Ammon's horn (tissue), 1 donor: ENCODE measurements at regions not wholly inside any gene's neighbourhood (a gene's known extent, or its start where the extent isn't known, plus 50 kb on each side); places are given as distances from the start of the nearest gene placed in this dataset.

Experiments
- DNase-seq: peaks from one replicate; pipeline ENCODE4 v3.0.0-alpha.2; 2016; ENCODE audit warnings: low spot score

DNA sequence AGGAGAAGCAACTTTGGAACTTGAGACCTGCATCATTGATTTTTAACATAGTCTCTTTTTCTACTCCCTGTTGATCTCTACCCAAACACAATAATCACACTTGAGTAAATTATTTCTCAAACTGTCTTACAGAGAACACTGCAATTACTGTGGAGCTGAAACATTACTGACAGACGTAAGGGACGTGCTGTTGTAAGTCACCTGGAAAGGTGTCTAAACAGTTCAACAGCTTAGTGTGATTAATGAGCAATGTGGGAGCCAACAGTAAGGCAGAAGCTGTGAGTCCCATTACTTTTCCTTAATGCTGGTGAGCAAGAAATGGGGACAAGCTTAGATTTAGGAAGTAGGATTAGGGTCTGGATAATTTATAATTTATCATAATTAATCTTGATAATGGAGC, 265.7 kb downstream of the DLEU7 start:
- no peak for DNase-seq

DNA sequence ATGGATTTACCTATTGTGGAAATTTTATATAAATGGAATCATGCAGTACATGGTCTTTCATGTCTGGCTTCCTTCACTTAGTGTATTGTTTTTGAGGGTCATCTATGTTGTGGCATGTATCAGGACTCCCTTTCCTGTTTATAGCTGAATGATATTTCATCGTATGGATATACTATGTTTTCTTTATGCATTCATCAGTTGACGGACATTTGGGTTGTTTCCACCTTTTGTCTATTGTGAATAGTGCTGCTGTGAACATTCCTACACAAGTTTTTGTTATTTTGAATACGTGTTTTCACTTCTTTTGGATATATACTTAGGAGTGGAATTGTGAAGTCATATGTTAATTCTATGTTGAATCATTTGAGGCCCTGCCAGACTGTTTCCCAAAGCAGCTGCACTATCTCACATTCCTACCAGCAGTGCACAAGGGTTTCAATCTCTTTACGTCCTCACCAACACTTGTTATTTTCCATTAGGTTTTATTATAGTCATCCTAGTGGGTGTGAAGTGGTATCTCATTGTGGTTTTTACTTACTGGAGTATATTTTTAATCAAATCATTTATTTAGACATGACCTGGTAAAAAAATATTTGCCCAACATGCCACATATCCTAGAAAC, 262.7 kb downstream of the DLEU7 start:
- DNase-seq = no peak

DNA sequence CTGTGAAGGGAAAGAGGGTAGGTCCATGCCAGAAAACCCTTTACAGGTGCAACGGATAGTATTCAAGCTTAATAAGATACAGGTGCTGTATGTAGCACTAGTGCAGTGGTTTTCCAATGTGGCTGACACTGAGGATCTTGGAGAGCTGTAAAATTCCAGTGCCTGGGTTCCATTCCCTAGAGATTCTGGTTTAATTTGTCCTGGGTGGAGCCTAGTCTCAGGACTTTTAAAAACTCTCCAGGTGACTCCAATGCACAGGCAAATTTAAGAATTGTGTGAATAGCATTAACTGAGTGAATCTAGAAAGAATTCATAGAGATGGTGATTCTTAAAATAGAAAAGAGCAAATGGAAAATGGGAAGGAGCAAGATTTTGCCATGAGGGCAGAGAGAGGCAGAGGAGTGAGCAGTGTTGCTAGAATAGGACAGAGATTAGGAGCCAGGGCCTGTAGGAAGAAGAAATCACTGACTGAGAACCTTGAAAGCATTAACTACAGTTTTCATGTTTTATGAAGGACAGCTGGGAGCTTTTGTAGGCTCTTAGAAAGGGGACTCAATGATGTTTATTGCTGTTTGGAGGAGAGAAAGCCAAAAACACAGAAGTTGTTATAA, 261.8 kb downstream of the DLEU7 start:
- DNase-seq = no peak

DNA sequence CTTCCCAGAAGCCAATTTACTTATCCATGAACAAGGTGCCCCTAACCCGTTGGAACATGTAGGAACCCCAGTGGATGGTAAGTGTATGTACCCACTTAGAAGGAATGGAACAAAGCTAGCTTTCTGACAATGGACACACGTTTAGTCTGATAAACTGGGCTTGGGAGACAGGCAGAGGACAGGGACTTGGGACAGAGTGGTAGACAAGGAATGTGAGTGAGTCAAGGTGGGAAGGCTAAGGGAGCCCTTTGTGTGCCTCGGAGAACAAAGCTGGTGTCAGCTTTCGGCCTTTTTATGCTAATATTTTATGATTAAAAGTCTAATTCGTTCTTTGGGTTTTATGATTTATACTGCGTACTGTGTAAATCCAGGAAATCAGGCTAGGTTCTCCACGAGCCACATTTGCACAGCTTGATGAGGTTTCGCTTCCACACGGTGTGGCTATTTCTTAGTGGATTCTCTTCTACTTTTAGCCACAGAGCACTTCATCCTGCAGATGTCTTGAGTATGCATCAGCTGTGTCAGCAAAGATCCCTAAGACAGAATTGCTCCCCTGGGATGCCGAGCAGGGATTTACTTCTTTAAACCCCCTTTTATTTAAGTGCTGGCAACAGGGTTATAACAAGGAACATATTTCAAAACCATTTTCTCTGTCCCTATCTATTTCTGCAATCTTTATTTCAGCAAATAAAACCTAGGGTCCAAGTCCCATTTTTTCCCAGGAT, 258.5 kb downstream of the DLEU7 start:
- DNase-seq = no peak

DNA sequence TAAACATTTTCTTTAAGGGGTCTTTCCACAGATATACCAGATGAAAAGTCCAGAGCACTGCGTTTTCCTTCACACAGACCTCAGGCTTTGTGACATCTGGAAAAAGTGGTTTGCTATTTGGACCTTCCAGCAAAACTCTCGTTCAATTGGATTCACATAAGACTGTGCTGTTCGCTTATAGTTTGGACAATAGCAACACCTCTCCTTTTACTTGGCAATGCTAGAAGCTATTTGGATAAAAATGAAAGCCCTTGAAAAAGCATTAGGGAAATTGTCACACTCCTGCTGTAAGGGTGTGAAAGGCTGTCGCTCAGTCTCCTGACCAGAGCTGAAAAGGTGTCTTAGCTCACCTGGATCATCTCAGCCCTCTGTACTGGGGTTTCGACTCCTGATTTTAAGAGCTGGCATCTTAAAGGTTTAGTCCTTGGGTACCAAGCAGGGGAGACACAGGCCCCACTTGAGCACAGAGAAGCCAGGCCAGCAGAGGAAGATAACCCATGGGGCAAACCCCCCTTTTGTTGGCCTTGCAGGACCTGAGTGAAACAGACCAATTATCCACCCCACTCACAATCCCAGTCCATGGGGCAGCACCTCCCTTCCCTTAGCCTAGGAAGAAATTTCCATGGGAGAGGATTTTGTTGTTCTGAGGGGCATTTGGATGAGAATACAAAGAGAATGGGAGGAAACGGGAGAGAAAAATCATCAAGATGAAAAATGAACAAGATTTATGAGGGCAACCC, 257.6 kb downstream of the DLEU7 start:
- no peak for DNase-seq

DNA sequence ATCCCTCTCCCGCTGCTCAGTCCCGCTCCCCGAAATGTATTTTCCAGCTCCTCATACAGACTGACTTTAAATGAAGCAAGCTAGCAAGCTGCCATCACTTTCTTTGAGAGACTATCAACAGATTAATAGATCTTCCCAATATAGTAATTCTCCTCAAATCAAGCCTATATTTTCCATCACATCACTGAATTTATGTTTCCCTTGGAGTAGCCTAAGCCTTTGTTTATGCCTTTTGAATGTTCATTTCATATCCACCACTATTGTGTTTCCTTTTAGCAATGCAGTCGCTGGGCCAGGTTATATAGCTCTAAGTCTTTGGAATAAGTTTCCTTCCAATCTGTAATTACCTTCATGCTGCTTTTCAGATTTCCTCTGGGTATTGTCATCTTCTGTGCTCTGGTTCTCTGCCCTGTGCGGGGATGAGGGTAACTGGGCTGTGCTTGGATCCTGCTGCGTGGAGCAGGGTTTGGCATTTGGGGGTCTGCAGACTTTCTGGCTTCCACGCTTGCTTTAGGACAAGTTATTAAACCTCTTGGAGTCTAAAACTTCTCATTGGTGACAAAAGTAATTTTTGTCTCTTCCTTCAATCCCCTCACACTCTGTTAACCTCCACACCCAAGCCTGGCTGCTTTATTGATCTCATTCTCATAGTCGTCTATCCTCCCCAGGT, 256.9 kb downstream of the DLEU7 start:
- DNase-seq = no peak

DNA sequence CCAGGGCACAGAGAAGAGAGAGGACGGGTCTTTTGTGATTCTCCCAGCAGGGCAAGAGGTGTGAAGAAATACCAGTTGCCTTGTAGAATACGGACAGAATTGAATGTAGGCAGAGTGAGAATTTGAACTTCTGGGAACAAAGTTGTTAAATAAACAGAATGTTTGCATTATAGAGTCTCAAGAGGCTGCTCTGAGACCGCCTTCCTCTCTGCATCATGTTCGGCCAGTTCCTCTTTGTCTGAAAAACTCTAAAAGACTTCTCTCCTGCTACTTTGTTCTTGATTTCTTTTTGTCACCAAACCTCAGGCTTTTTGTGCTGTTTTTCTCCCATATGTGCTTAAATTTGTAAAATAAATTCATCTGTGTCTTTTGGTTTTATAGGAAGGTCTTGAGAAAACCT, 256.4 kb downstream of the DLEU7 start:
- DNase-seq = peak; percentile 13

DNA sequence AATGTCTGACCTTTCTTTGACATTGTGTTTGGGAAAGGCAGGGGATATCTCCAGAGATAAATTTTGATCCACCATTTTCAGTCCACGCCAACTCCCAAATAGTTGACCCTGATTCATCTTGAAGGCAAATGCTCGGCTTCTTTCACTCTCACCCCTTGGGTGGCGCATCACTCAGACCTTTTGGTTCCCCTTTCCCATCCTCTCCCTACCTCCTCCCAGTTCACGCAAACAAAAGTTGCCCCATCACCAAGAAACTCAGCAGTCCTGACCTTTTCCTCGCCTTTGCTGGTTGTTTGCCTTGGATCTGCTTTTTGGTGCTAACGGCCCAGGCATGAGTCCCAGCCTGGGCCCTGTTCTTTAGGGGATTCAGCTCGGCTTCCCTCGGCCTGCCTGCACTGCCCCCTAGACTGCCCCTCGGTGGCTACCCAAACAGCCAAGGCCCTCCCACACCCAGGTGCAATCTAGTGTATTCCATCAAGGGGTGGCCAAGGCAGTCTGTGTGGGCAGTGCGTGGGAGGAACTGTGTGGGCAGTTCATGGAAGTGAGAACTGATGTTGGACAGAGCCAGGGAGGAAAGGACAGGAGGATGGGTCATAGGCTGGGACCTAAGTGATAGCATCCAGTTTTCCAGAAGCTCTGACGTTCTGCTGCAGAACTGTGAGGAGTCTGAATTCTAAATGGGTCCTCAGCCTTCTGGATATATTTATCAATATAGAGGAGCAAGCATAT, 255.7 kb downstream of the DLEU7 start:
- no peak for DNase-seq

DNA sequence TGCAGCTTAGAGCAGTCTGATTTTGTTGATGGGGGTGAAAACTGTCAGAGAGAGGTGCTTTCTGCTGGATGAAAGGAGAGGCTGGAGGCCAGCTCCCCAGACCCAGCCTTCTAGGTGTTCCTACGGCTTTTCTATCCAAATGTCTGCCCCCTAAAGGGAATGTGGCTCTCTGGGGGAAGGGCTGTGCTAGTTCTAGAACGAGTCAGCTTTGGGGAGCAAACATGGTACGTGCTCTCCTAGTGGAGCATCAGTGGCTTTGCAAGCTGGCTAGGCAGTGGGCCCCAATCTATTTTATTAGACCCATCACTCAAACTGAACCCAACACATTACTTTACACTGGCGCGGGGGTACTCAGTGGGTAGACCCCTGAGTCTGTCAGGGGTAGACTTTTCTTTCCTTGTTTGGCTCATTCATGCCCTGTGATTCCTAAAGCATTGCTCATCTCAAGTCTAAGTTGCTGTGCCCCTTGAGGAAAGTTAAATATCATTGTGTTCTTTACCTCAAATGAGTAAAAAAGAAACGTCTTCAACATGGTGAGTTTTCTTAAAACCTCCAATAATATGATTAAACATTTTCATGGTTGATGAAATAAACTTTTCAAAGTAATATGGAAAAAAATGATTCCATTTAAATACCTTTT, 254.9 kb downstream of the DLEU7 start:
- DNase-seq = no peak

DNA sequence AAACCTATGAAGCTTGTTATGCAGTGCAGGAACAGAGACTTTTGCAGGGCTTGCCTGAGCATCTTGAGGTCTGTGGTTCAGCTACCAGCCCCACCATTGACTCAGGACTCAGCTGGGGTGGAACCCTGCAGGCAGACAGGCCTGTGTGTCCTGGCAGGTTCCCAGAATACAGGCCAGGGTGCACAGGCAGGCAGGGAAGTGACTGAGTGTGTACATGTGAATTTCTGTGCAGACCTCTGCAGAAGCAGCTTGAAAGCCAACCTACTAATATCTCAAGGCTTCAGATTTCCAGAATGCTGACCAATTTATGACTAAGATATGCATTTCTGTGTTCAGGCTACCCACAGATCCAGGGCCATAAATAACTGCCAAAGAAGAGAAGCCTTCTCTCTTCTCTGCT, 254.4 kb downstream of the DLEU7 start:
- no peak for DNase-seq

DNA sequence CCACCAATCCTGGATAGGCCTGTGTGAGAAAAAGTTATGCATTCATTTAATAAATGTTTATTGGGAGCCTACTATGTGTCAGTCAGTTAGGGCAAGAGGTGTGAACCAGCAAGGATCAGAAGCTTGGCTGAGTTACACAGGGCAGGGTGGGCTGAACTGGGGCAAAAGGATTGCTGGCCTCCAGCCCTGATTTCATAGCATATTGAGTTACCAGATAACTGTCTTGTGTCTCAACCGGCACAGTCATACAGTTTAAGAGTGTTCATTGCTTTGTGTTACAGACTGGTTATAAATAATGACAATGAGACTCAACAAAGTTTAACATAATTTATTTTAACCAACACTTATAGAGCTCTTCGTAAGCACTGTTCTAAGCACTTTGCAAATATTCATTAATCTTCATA, 253.8 kb downstream of the DLEU7 start:
- DNase-seq = no peak

DNA sequence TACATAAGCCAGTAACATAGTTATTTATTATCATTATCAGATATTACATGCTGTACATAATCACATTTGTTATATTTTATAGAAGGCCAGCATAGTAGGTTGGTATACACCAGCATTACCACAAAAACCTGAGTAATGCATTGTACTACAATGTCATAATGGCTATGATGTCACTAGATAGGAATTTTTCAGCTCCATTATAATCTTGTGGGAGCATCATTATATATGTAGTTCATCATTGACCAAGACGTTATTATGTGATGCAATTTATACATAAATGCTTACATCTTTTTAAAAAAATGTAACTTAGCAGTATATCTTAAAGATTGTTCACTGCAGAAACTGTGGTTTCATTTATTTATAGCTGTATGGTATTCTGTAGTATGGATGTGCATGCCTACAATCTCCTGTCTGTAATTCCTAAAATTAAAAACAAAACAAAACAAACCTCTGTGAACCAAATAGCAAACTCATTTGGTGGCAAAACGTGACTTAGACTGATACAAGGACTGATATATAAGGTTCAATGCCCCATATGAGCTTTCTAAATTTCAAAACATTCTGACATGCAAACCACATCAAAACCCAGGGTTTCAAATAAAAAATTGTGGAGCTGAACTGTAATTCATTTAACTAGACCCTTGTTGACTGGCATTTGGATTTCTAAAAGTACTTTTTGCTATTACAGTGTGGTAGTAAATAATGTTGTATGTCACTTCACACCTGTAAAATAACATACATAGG, 250.9 kb downstream of the DLEU7 start:
- no peak for DNase-seq

DNA sequence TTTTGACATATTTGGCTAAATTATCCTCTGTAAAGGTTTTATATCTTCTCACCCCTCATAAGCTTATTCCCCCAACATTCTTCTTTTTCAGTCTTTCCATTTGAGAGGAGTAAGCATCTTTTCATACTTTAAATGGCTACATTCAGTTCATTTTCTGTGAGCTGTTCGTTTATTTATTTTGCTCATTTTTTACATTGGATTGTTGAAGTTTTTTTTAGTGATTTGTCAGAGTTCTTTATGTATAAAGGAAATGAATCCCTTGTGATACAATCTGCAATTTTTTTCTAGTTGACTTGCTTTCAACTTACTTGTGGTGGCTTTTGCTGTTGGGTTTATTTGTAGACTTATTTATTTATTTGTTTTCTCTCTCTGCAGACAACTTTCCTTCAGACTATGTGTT, 250.3 kb downstream of the DLEU7 start:
- DNase-seq = no peak

DNA sequence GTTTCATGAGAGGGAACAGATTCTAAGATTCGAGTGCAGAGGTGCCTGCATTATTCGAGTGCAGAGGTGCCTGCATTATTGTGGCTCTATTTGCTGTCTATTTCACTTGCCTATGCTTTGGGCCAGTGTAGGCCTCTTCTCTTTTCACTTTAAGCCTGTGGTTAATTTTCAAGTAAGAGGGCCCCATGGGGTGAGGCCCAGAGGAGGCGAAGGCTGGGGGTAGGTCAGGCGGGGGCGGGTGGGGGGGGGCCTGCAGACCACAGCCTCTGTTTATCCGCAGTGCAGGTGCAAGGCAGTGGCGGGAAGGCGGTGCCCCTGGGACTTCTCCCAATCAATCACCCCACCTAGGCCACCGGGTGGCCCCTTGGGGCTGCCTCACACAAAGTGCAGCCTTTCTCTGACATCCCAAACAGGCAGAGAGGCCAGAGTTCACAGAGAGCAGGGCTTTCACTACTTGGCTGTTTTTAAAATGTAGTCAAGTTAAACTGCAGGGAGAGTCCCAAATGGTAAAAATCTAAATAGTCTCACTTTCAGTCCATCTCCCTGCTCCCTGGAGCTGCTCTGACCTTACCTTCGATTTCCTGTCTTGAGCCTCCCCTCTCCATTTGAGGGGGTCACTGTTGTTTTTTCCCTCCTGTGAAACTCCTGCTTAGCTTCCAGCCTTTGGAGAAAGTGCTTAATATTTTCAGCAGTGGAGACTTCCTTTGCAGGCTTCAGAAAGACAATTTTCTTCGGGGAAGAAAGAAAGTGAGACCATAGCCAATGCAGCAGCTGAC, 249.0 kb downstream of the DLEU7 start:
- no peak for DNase-seq

DNA sequence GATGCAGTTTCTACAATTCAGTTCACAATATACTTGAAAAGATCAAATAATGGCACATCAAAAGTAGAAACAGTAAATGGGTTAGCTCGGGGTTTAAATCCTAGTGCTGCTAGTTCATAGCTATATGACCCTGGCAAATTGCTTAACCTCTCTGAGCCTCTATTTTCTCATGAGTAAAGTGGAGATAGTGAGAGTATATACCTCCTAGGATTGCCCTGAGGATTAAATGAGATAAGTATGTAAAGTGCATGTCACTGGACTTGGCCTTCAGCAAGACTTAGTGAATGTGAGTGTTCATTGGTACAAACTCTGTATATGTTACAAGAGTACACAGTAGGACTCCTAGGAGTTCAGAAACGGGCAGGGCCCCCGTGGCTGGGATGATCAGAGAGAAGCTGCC, 248.3 kb downstream of the DLEU7 start:
- DNase-seq = no peak

DNA sequence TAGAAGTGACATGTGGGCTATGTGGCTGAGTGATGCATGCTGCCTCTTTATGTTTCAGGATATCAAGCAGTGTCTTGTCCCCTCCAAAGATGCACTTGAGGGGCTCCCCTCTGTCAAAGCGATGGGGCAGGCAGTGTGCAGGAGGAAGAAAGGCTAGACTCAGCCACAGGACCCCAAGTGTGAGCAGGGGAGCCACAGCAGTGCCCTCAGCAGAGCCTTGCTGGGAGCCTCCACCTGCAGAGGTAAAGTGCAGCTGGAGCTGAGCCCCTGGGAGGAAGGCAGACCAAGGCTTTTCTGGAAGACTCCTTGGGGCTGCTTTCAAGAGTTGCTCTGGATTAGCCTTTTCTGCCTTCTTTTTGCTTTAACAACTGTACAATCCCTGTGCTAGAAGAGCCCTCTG, 247.3 kb downstream of the DLEU7 start:
- DNase-seq = no peak

DNA sequence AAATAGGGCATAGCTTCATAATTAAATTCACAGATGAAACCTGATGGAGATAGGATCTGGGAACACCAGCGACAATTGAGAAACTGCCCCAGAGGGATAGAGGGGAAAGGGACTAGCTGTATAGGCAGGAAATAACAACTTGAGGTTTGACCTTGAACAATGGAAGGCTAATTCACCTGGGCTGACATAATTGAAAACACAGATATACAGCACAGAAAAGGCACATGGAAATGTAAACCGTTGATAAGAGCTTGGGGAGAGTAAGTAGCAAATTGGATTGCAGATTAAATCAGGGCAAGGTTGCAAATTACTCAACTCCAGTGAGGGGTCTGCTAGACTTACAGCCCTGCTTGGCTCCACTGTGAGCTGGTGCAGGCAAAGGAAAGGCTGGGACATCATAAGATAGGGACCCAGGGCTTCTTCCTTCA, 246.7 kb downstream of the DLEU7 start:
- no peak for DNase-seq

DNA sequence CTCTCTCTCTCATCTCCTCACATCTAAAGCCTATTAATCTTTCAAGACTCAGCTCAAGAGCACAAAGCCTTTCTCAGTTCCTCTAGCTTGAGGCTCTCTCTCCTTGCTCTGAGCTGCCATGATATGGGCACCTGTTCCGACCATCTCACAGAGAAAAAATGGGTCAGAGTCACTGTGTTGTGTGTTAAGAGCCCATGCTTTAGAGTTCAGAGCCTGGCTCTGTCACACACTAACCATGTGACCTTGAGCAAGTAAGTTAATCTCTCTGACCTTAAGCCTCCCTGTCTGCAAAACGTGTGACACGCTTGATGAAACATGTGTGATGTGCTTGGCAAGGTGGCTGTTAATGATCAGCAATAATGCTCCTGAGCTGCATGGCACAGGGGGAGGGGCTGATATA, 245.2 kb downstream of the DLEU7 start:
- no peak for DNase-seq

DNA sequence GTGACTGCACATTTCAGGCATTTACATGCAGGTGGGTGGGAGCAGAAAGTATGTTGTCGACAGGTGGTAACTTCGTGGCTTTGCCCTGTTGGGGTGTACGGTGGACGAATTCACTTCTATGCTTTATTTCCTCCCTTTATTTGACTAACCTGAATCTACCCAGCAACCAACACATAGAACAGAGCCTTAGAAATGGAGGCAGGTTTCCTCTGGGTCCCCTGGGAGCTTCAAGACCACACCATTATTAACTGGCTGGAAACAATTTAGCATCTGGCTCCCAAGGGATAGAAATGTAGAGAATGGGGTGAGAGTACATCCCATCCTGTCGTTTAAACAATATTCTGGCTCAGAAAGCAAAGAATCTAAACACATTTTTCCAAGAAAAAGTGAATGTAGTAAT, 244.4 kb downstream of the DLEU7 start:
- DNase-seq = no peak

DNA sequence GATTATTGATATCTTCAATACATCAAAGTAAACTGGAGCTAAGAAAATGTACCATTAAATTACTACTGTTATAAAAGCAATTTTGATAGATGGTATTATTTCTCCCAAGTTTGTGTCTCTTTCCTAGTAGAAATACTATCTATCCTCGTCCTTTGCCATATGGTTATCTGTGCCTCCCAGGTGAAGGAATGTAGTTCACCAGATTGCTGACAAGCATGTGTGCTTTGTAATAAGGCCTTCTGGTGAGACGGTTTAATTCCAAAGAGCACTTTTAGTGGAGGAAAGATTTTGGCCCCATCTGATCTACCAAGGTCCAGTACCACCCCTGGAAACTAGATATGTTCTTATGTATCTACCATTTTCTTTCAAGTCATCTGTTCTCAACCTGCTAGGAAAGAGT, 243.6 kb downstream of the DLEU7 start:
- no peak for DNase-seq
